ENCODE measurements at regions not wholly inside any gene's neighbourhood (a gene's known extent, or its start where the extent isn't known, plus 50 kb on each side); places are given as distances from the start of the nearest gene placed in this dataset.
"Not testable (repeated sequence)": the region's sequence is repeated elsewhere in the genome, so short reads cannot be mapped to it uniquely, and the experiment has no call there.

DNA sequence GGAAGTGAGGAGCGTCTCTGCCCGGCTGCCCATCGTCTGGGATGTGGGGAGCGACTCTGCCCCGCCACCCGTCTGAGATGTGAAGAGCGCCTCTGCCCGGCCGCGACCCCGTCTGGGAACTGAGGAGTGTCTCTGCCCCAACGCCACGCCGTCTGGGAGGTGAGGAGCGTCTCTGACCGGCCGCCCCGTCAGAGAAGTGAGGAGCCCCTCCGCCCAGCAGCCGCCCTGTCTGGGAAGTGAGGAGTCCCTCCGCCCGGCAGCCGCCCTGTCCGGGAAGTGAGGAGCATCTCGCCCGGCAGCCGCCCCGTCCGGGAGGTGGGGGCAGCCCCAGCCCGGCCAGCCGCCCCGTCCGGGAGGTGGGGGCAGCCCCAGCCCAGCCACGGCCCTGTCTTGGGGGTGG is 60.9 kb downstream of the ANXA2R start:
- H2AFZ ChIP-seq (ENCODE audit: control insufficient read depth, low read length); FAIRE-seq; H3K4me1 ChIP-seq (ENCODE audit: control insufficient read depth, extremely low read depth, insufficient read depth, low read length); H3K36me3 ChIP-seq (ENCODE audit: control insufficient read depth in 2 of 2, extremely low read depth in 1 of 2, insufficient read depth in 2 of 2, low read length in 2 of 2); H3K79me2 ChIP-seq (ENCODE audit: control insufficient read depth, insufficient read depth, low read length); dilution Hi-C loops (cut with MboI; ENCODE audit: extremely low pct_ligation_motif_present, low sequenced_read_pairs); H3K9ac ChIP-seq (ENCODE audit: control insufficient read depth, extremely low read depth, insufficient read depth, low read length); H3K4me3 ChIP-seq (ENCODE audit: control insufficient read depth in 2 of 3, extremely low read depth in 1 of 3, insufficient read depth in 2 of 3, low read depth in 1 of 3, low read length in 3 of 3); H3K9me3 ChIP-seq (ENCODE audit: control insufficient read depth, low read depth, low read length); H3K27ac ChIP-seq (ENCODE audit: control insufficient read depth, insufficient read depth, low read length); H4K20me1 ChIP-seq (ENCODE audit: control insufficient read depth, extremely low read depth, insufficient read depth, low read length); H3K9me1 ChIP-seq (ENCODE audit: control insufficient read depth, extremely low read depth, insufficient read depth, low read length); H3K27me3 ChIP-seq (ENCODE audit: control insufficient read depth, extremely low read depth, insufficient read depth, low read length); DNase-seq (ENCODE audit: low read depth, low spot score); H3K4me2 ChIP-seq (ENCODE audit: control insufficient read depth, extremely low read depth, insufficient read depth, low read depth, low read length): not testable (repeated sequence)

DNA sequence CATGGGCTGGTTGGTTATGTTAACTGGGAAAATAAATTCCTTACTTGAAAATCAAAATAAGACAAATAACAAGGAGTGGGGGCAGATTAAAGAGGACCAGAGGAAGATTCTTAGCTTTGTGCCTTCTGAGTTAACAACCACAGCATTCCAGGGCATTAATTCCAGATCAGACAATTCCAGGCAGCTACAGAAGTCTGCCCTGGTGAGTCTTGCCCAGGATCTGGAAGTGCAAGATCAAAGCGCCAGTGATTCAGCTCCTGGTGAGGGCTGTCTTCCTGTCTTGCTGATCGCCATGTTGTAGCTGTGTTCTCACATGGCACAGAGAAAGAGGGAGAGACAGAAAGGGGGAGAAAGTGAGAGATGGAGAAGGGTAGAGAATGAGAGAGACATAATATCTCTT is 65.6 kb downstream of the ANXA2R start:
- H3K79me2 ChIP-seq (ENCODE audit: control insufficient read depth, insufficient read depth, low read length): no peaks in the 10 kb centered on the region
- no peak for DNase-seq (ENCODE audit: low read depth, low spot score)
- no peaks in the 10 kb centered on the region for H3K36me3 ChIP-seq (ENCODE audit: control insufficient read depth in 2 of 2, extremely low read depth in 1 of 2, insufficient read depth in 2 of 2, low read length in 2 of 2)
- dilution Hi-C loops (cut with MboI; ENCODE audit: extremely low pct_ligation_motif_present, low sequenced_read_pairs): no loop called here
- TF ChIP-seq, protein P1, sequence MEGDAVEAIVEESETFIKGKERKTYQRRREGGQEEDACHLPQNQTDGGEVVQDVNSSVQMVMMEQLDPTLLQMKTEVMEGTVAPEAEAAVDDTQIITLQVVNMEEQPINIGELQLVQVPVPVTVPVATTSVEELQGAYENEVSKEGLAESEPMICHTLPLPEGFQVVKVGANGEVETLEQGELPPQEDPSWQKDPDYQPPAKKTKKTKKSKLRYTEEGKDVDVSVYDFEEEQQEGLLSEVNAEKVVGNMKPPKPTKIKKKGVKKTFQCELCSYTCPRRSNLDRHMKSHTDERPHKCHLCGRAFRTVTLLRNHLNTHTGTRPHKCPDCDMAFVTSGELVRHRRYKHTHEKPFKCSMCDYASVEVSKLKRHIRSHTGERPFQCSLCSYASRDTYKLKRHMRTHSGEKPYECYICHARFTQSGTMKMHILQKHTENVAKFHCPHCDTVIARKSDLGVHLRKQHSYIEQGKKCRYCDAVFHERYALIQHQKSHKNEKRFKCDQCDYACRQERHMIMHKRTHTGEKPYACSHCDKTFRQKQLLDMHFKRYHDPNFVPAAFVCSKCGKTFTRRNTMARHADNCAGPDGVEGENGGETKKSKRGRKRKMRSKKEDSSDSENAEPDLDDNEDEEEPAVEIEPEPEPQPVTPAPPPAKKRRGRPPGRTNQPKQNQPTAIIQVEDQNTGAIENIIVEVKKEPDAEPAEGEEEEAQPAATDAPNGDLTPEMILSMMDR (optimal IDR thresholded peaks at IDR 0.05 in 1 of 3, IDR thresholded peaks at IDR 0.05 in 1 of 3, conservative IDR thresholded peaks at IDR 0.05 in 1 of 3; ENCODE audit: extremely low read depth in 1 of 3, insufficient read depth in 2 of 3, low read length in 3 of 3): no peak
- TF ChIP-seq EZH2 (IDR thresholded peaks at IDR 0.05; ENCODE audit: low read length): no peak
- H3K9me3 ChIP-seq (ENCODE audit: control insufficient read depth, low read depth, low read length): no peaks in the 10 kb centered on the region
- no peak overlapping the region for H3K27ac ChIP-seq (ENCODE audit: control insufficient read depth, insufficient read depth, low read length)
- H3K27me3 ChIP-seq (ENCODE audit: control insufficient read depth, extremely low read depth, insufficient read depth, low read length): no peaks in the 10 kb centered on the region
- no peaks in the 10 kb centered on the region for H4K20me1 ChIP-seq (ENCODE audit: control insufficient read depth, extremely low read depth, insufficient read depth, low read length)
- no peaks in the 10 kb centered on the region for H3K9me1 ChIP-seq (ENCODE audit: control insufficient read depth, extremely low read depth, insufficient read depth, low read length)
- FAIRE-seq: peak; percentile 66
- H3K4me3 ChIP-seq (ENCODE audit: control insufficient read depth in 2 of 3, extremely low read depth in 1 of 3, insufficient read depth in 2 of 3, low read depth in 1 of 3, low read length in 3 of 3): no peak overlapping the region
- no peak overlapping the region for H3K4me2 ChIP-seq (ENCODE audit: control insufficient read depth, extremely low read depth, insufficient read depth, low read depth, low read length)
- no peaks in the 10 kb centered on the region for H3K4me1 ChIP-seq (ENCODE audit: control insufficient read depth, extremely low read depth, insufficient read depth, low read length)
- no peak overlapping the region for H3K9ac ChIP-seq (ENCODE audit: control insufficient read depth, extremely low read depth, insufficient read depth, low read length)
- peak overlapping the region; percentile 85 for H2AFZ ChIP-seq (ENCODE audit: control insufficient read depth, low read length)

Data from keratinocyte (primary cell).